ENCODE measurements at regions not wholly inside any gene's neighbourhood (a gene's known extent, or its start where the extent isn't known, plus 50 kb on each side); places are given as distances from the start of the nearest gene placed in this dataset.
"Not testable (repeated sequence)": the region's sequence is repeated elsewhere in the genome, so short reads cannot be mapped to it uniquely, and the experiment has no call there.

- not testable (repeated sequence) for TF ChIP-seq TAF1 (IDR thresholded peaks at IDR 0.05; ENCODE audit: borderline replicate concordance, low read depth, low read length); POLR2AphosphoS5 (IDR thresholded peaks at IDR 0.05; ENCODE audit: low read depth, low read length); POLR2A (IDR thresholded peaks at IDR 0.05; ENCODE audit: low read depth, low read length)
These were observed 72.1 kb upstream of the GMNC start for GRCh38 chr3:190934616-190935015.

All from GM12892 (cell line).